Aorta (tissue), 5 donors: ENCODE measurements at regions not wholly inside any gene's neighbourhood (a gene's known extent, or its start where the extent isn't known, plus 50 kb on each side); places are given as distances from the start of the nearest gene placed in this dataset.
"Not testable (repeated sequence)": the region's sequence is repeated elsewhere in the genome, so short reads cannot be mapped to it uniquely, and the experiment has no call there.

Source experiments
- ATAC-seq: fragments of 200-7000 bp; cut with Tn5 transposase; one replicate; pipeline ENCODE4 v1.9.1; 2022; ENCODE audit warnings: moderate library complexity; ENCODE audit not compliant: low FRiP score
- DNase-seq, 2 donors: peaks; one replicate each; pipeline ENCODE4 v3.0.0-alpha.2; 2020
- H3K27ac ChIP-seq, 2 donors: one replicate each; pipeline ENCODE4 v1.5.1; 2013; ENCODE audit warnings: low read length in 2 of 2, mild to moderate bottlenecking in 2 of 2, moderate library complexity in 2 of 2, control low read depth in 1 of 2, inconsistent platforms in 1 of 2, low read depth in 1 of 2
- H3K27me3 ChIP-seq, 2 donors: one replicate each; pipeline ENCODE4 v1.6.1; 2013; ENCODE audit warnings: control low read depth in 1 of 2, low read length in 1 of 2, mild to moderate bottlenecking in 1 of 2, moderate library complexity in 1 of 2; ENCODE audit not compliant: insufficient read depth in 2 of 2, control insufficient read depth in 1 of 2
- H3K36me3 ChIP-seq, 2 donors: one replicate each; pipeline ENCODE4 v1.6.1; 2013; ENCODE audit warnings: control low read depth in 1 of 2, low read length in 1 of 2, mild to moderate bottlenecking in 1 of 2; ENCODE audit not compliant: insufficient read depth in 2 of 2, control insufficient read depth in 1 of 2
- H3K4me1 ChIP-seq, 2 donors: one replicate each; pipeline ENCODE4 v1.6.1; 2013; ENCODE audit warnings: low read length in 2 of 2, control low read depth in 1 of 2, mild to moderate bottlenecking in 1 of 2, moderate library complexity in 1 of 2; ENCODE audit not compliant: insufficient read depth in 2 of 2, control insufficient read depth in 1 of 2
- H3K4me3 ChIP-seq, 2 donors: one replicate each; pipeline ENCODE4 v1.5.1; 2013; ENCODE audit warnings: low read length in 2 of 2, control low read depth in 1 of 2, mild to moderate bottlenecking in 1 of 2
- H3K9me3 ChIP-seq: one replicate; pipeline ENCODE4 v1.6.1; 2013; ENCODE audit warnings: mild to moderate bottlenecking, low read length; ENCODE audit not compliant: control insufficient read depth
- WGBS, 2 donors: extraction: QIAGEN DNeasy Blood & Tissue Kit; methylation state at CpG; one replicate each; pipeline ENCODE4 v1.1.7; 2013; 5-methylcytosine and 5-hydroxymethylcytosine counted together
- intact Hi-C, 2 donors: fragments of 100-400 bp; cut with DNase I; formaldehyde crosslinking; loops; one replicate each; pipeline versions ENCODE4 v1.14.2 to v1.15.0; 2022
- donor health status: healthy with polysubstance abuse.
- donor health status: Bipolar disorder and iron deficiency.
- donor health status: DM: no; HTN: no; CAD: no.
- donor health status: DM: no; HTN: no; CAD: no.
- donor health status: DM: yes; HTN: yes; CAD: no.

- ATAC-seq, result no peak
- 91 to 95% methylated on average over 2 of the region's 2 CpGs for WGBS, 2 donors
- Histone ChIP-seq H3K9me3 (no peaks in the 10 kb centered on the region), H3K27me3 (no peaks in the 10 kb centered on the region), H3K36me3 (no peaks in the 10 kb centered on the region), H3K27ac (no peak overlapping the region), H3K4me3 (no peak overlapping the region), H3K4me1 (no peaks in the 10 kb centered on the region)
- intact Hi-C loops, result no loop called here
- no peak for DNase-seq
These were observed 1657.8 kb downstream of the MRPL39 start for GRCh38 chr21:23949493-23949892.

- no peaks in the 10 kb centered on the region for H3K36me3 ChIP-seq
- no peak overlapping the region for H3K27ac ChIP-seq
- no peak overlapping the region for H3K4me3 ChIP-seq
- no peaks in the 10 kb centered on the region for H3K27me3 ChIP-seq
- intact Hi-C loops, result no loop called here
- no peak for ATAC-seq
- H3K9me3 ChIP-seq, result peaks cover 3% of the 10 kb centered on the region
- DNase-seq, result no peak
- H3K4me1 ChIP-seq, result no peaks in the 10 kb centered on the region
- 63 to 82% methylated on average over 3 of the region's 3 CpGs for WGBS, 2 donors
These were observed 1667.8 kb downstream of the MRPL39 start for GRCh38 chr21:23939369-23940065.

GRCh38 chr21:23936991-23937390 lies 1670.3 kb downstream of the MRPL39 start:
- no peaks in the 10 kb centered on the region for H3K36me3 ChIP-seq
- 79 to 85% methylated on average over 2 of the region's 2 CpGs for WGBS, 2 donors
- H3K27me3 ChIP-seq, result no peaks in the 10 kb centered on the region
- H3K27ac ChIP-seq, result no peak overlapping the region
- H3K4me1 ChIP-seq, result no peaks in the 10 kb centered on the region
- DNase-seq (no peak), ATAC-seq (no peak)
- intact Hi-C loops, result no loop called here
- no peak overlapping the region for H3K4me3 ChIP-seq
- peaks cover 3% of the 10 kb centered on the region for H3K9me3 ChIP-seq

- H3K9me3 ChIP-seq, result peaks cover 3% of the 10 kb centered on the region
- H3K4me1 ChIP-seq, result no peaks in the 10 kb centered on the region
- H3K27ac ChIP-seq, result no peak overlapping the region
- intact Hi-C loops, result no loop called here
- no peak overlapping the region for H3K4me3 ChIP-seq
- no peaks in the 10 kb centered on the region for H3K36me3 ChIP-seq
- no peaks in the 10 kb centered on the region for H3K27me3 ChIP-seq
- ATAC-seq, result no peak
- DNase-seq, result no peak
- 22 to 31% methylated on average over 2 of the region's 2 CpGs for WGBS, 2 donors
These were observed 1671.1 kb downstream of the MRPL39 start for GRCh38 chr21:23936224-23936623.

DNA sequence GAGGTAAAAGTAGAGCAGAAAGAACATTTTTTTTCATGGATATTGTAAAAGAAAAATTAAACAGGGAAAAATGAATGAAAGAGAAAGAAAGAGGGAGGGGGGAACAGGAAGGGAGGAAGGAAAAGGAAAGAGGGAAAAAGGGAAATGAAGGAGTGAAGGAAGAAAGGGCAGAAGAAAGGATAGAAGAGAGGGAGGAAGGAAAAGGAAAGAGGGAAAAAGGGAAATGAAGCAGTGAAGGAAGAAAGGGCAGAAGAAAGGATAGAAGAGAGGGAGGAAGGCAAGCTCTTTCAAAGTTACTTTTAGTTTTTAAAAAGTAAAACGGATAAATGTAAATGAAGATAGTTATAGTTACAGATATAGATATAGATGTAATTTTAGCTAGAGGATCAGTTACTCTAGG lies 1676.7 kb downstream of the MRPL39 start:
- no peak overlapping the region for H3K4me3 ChIP-seq
- no peak overlapping the region for H3K27ac ChIP-seq
- H3K9me3 ChIP-seq, result no peaks in the 10 kb centered on the region
- H3K36me3 ChIP-seq, result no peaks in the 10 kb centered on the region
- intact Hi-C loops, result no loop called here
- no peak for ATAC-seq
- WGBS, 2 donors, result 85 to 91% methylated on average over 1 of the region's 1 CpG
- no peaks in the 10 kb centered on the region for H3K4me1 ChIP-seq
- no peak for DNase-seq
- H3K27me3 ChIP-seq, result no peaks in the 10 kb centered on the region

DNA sequence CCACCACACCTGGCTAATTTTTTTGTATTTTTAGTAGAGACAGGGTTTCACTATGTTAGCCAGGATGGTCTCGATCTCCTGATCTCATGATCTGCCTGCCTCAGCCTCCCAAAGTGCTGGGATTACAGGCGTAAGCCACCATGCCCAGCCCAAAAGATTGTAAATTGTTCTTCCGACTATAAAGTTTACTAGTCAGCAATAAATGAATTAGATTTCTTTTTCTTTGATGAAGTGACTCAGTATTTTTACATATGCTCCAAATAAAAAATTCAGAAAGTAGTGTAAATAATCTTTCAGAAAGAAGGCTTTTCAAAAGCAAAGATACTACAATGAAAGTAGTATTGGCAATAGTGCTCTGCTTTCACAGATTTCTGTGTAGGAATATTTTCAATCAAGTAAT lies 1680.9 kb downstream of the MRPL39 start:
- H3K27me3 ChIP-seq, H3K4me1 ChIP-seq, ATAC-seq, H3K4me3 ChIP-seq, DNase-seq, H3K36me3 ChIP-seq, H3K27ac ChIP-seq, intact Hi-C loops, H3K9me3 ChIP-seq: not testable (repeated sequence)
- WGBS, 2 donors, result 90 to 93% methylated on average over 3 of the region's 3 CpGs

DNA sequence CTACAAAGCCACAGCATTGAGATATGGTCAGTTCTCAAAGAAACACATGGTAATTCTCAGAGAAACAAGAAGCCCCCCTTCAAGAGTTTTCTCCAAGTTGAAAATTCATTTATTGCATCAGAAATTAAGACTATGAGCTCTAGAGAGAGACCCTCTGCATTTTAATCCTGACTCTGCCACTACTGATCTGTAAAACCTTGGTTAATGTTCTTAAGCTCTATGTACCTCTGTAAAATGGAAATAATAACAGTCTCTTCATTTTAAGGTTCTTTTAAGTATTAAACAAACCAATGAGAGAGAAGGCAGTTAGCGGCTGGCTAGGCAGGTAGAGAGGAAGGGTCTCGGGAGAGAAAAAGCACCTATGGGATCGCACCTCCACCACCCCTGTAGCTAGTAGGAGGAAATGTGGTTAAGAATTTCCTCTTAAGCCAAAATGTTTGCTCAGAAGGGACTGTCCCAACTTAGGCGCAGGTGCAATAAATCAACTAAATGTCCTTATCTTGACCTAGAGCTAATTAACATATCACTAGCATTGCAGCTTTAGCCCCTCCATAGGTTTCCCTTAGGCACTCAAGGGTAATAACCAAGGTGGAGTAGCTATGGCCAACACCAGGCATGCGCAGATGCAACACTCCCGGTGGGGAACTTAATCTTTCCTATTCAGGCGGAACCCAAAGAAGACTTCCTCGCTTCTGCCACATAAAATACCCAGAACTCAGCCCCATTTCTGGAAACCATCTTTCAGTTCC lies 1685.4 kb downstream of the MRPL39 start:
- Histone ChIP-seq H3K36me3 (no peaks in the 10 kb centered on the region), H3K4me1 (no peaks in the 10 kb centered on the region), H3K27ac (no peak overlapping the region), H3K9me3 (no peaks in the 10 kb centered on the region), H3K4me3 (no peak overlapping the region), H3K27me3 (no peaks in the 10 kb centered on the region)
- no peak for ATAC-seq
- intact Hi-C loops, result no loop called here
- no peak for DNase-seq
- 86 to 90% methylated on average over 8 of the region's 8 CpGs for WGBS, 2 donors

DNA sequence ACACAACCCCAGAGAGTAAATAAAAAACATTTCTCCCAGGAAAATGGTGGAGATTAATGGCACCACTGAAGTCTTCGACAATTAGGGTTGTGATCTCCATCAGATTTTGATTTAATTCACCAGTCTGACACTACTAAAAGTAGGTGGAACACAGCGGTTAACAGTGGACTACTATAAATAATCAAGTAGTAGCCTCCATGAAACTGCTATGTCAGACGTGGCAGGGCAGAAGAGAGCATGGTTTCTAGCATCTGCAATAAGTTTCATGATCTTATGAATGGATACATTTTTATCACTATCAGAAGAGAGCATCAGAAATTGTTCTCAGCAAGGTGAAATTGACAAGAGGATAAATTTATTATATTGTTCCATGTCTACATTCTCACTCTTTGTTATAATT lies 1706.6 kb downstream of the MRPL39 start:
- Histone ChIP-seq H3K27ac (no peak overlapping the region), H3K4me1 (no peaks in the 10 kb centered on the region), H3K9me3 (no peaks in the 10 kb centered on the region), H3K36me3 (no peaks in the 10 kb centered on the region), H3K4me3 (no peak overlapping the region), H3K27me3 (no peaks in the 10 kb centered on the region)
- intact Hi-C loops, result no loop called here
- 74 to 78% methylated on average over 3 of the region's 3 CpGs for WGBS, 2 donors
- no peak for ATAC-seq
- DNase-seq, result no peak

DNA sequence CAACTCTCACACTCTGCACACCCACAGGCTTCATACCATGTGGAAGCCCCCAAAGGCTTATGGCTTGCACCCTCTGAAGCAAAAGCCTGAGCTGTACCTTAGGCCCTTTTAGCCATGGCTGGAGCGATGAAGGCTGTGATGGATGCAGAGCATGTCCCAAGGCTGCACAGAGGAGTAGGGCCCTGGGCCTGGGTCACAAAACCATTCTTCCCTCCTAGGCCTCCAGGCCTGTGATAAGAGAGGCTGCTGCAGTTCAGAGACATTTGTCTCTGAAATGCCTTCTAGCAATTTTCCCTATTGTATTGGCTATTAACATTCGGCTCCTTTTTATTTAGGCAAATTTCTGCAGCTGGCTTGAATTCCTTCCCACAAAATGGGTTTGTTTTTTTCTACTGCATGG lies 1707.7 kb downstream of the MRPL39 start:
- H3K27me3 ChIP-seq, result no peaks in the 10 kb centered on the region
- no peaks in the 10 kb centered on the region for H3K9me3 ChIP-seq
- intact Hi-C loops, result no loop called here
- 89 to 92% methylated on average over 2 of the region's 2 CpGs for WGBS, 2 donors
- no peaks in the 10 kb centered on the region for H3K4me1 ChIP-seq
- no peaks in the 10 kb centered on the region for H3K36me3 ChIP-seq
- no peak for ATAC-seq
- H3K27ac ChIP-seq, result no peak overlapping the region
- DNase-seq, result no peak
- H3K4me3 ChIP-seq, result no peak overlapping the region
